ENCODE measurements at regions not wholly inside any gene's neighbourhood (a gene's known extent, or its start where the extent isn't known, plus 50 kb on each side); places are given as distances from the start of the nearest gene placed in this dataset.

GRCh38 chr7:18354108-18355085 is 141.2 kb upstream of the HDAC9 start:
- no peak for TF ChIP-seq CTCF (IDR thresholded peaks at IDR 0.05; ENCODE audit: low read depth, low read length)
- TF ChIP-seq EZH2phosphoT487 (IDR thresholded peaks at IDR 0.05; ENCODE audit: low read depth): no peak
